ENCODE measurements at regions not wholly inside any gene's neighbourhood (a gene's known extent, or its start where the extent isn't known, plus 50 kb on each side); places are given as distances from the start of the nearest gene placed in this dataset.

- ChIA-PET POLR2A (ENCODE audit: unreplicated experiment) (no interaction called here), CTCF (no interaction called here)
- no peaks in the 10 kb centered on the region for H3K27me3 ChIP-seq (ENCODE audit: low read length)
- no peaks in the 10 kb centered on the region for H3K9me2 ChIP-seq (replicated peaks; ENCODE audit: low read length)
- no peak for TF ChIP-seq EZH2 (IDR thresholded peaks at IDR 0.05; ENCODE audit: low read length, unreplicated experiment)
- TF ChIP-seq EZH2phosphoT487 (IDR thresholded peaks at IDR 0.05; ENCODE audit: borderline replicate concordance, low read length), result no peak
- no peak for TF ChIP-seq CTCF (conservative IDR thresholded peaks at IDR 0.05; ENCODE audit: low read depth, low read length)
- intact Hi-C loops (cut with micrococcal nuclease), result no loop called here
- H3K4me1 ChIP-seq (ENCODE audit: insufficient read depth, low read length), result no peaks in the 10 kb centered on the region
- no peaks in the 10 kb centered on the region for H3F3A ChIP-seq (ENCODE audit: low read length, unreplicated experiment)
- no peaks in the 10 kb centered on the region for H4K20me1 ChIP-seq (ENCODE audit: low read length)
- BruUV-seq (replicated peaks), result no TSS peak
- no peaks in the 10 kb centered on the region for H3K36me3 ChIP-seq (ENCODE audit: low read depth, low read length)
- H3K4me3 ChIP-seq (ENCODE audit: low read length), result no peak overlapping the region
- no peak overlapping the region for H3K9ac ChIP-seq (ENCODE audit: low read length)
- no peak overlapping the region for H3K27ac ChIP-seq (ENCODE audit: low read length)
- ATAC-seq (no peak), DNase-seq (no peak)
- no peaks in the 10 kb centered on the region for H3K9me3 ChIP-seq (ENCODE audit: low read length)
- H3K4me2 ChIP-seq (ENCODE audit: low read length), result no peak overlapping the region
- H3K79me2 ChIP-seq (ENCODE audit: low read length), result no peaks in the 10 kb centered on the region
- no peak overlapping the region for H2AFZ ChIP-seq (ENCODE audit: low read length)
These were observed 139.9 kb upstream of the GAS1 start for GRCh38 chr9:87087197-87087596.

- Histone ChIP-seq H2AFZ (ENCODE audit: low read length) (no peak overlapping the region), H3K4me3 (ENCODE audit: low read length) (no peak overlapping the region), H3K27me3 (ENCODE audit: low read length) (no peaks in the 10 kb centered on the region), H3K27ac (ENCODE audit: low read length) (no peak overlapping the region), H3K9me3 (ENCODE audit: low read length) (no peaks in the 10 kb centered on the region), H3K79me2 (ENCODE audit: low read length) (no peaks in the 10 kb centered on the region), H4K20me1 (ENCODE audit: low read length) (no peaks in the 10 kb centered on the region), H3K4me2 (ENCODE audit: low read length) (no peak overlapping the region), H3K4me1 (ENCODE audit: insufficient read depth, low read length) (no peaks in the 10 kb centered on the region), H3K9ac (ENCODE audit: low read length) (no peak overlapping the region), H3K9me2 (replicated peaks; ENCODE audit: low read length) (no peaks in the 10 kb centered on the region), H3K36me3 (ENCODE audit: low read depth, low read length) (no peaks in the 10 kb centered on the region), H3F3A (ENCODE audit: low read length, unreplicated experiment) (no peaks in the 10 kb centered on the region)
- ATAC-seq (no peak), DNase-seq (no peak)
- CTCF ChIA-PET, result no interaction called here
- no peak for TF ChIP-seq CTCF (conservative IDR thresholded peaks at IDR 0.05; ENCODE audit: low read depth, low read length)
- TF ChIP-seq EZH2phosphoT487 (IDR thresholded peaks at IDR 0.05; ENCODE audit: borderline replicate concordance, low read length), result no peak
- TF ChIP-seq EZH2 (IDR thresholded peaks at IDR 0.05; ENCODE audit: low read length, unreplicated experiment), result no peak
- intact Hi-C loops (cut with micrococcal nuclease), result no loop called here
- no TSS peak for BruUV-seq (replicated peaks)
- POLR2A ChIA-PET (ENCODE audit: unreplicated experiment), result no interaction called here
These were observed 140.9 kb upstream of the GAS1 start for GRCh38 chr9:87088192-87088591.

DNA sequence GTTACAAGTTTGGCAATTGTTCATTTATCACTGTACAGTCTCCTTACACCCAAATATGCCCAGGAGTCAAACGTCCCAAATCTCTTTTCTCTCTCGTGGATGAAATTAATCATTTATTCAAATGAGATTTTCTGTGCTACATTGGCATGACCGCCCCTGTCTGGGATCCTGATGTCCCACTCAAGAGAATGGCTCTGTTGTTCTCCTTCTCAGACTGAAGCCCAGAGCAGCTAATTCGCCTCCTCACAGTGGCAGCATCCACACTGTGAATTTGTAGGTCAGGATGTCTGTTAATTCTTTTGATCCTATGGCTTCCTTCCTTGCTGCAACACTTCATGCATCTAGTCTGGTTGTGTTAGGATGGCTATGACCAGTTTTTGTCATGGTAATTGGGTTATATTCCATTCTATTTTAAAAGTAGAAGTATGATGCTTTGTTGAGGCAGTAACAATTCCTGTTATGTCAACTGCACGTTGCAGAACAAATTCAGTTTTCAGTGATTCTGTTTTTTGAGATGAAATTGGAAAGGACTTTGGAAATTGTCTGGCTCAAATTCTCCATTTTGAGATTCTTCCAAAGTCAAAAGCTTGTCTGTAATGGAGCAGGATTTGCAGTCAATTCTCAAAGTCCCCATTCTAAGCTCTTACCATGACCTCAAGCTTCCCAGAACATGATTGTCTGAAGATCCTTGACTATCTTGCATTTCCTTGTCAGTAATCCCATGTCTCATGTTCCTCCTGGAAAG is 141.5 kb upstream of the GAS1 start:
- Histone ChIP-seq H3K27me3 (ENCODE audit: low read length) (no peaks in the 10 kb centered on the region), H3K4me2 (ENCODE audit: low read length) (no peak overlapping the region), H3K9ac (ENCODE audit: low read length) (no peak overlapping the region), H3K9me2 (replicated peaks; ENCODE audit: low read length) (no peaks in the 10 kb centered on the region), H3F3A (ENCODE audit: low read length, unreplicated experiment) (no peaks in the 10 kb centered on the region), H3K36me3 (ENCODE audit: low read depth, low read length) (no peaks in the 10 kb centered on the region), H3K4me3 (ENCODE audit: low read length) (no peak overlapping the region), H3K27ac (ENCODE audit: low read length) (no peak overlapping the region), H3K4me1 (ENCODE audit: insufficient read depth, low read length) (no peaks in the 10 kb centered on the region), H3K9me3 (ENCODE audit: low read length) (no peaks in the 10 kb centered on the region), H3K79me2 (ENCODE audit: low read length) (no peaks in the 10 kb centered on the region), H2AFZ (ENCODE audit: low read length) (no peak overlapping the region), H4K20me1 (ENCODE audit: low read length) (no peaks in the 10 kb centered on the region)
- DNase-seq (no peak), ATAC-seq (no peak)
- intact Hi-C loops (cut with micrococcal nuclease), result no loop called here
- no peak for TF ChIP-seq EZH2 (IDR thresholded peaks at IDR 0.05; ENCODE audit: low read length, unreplicated experiment)
- TF ChIP-seq EZH2phosphoT487 (IDR thresholded peaks at IDR 0.05; ENCODE audit: borderline replicate concordance, low read length), result no peak
- no peak for TF ChIP-seq CTCF (conservative IDR thresholded peaks at IDR 0.05; ENCODE audit: low read depth, low read length)
- CTCF ChIA-PET, result no interaction called here
- POLR2A ChIA-PET (ENCODE audit: unreplicated experiment), result no interaction called here
- no TSS peak for BruUV-seq (replicated peaks)

Data from PC-3 (cell line).